GM23248 (cell line): ENCODE measurements at regions not wholly inside any gene's neighbourhood (a gene's known extent, or its start where the extent isn't known, plus 50 kb on each side); places are given as distances from the start of the nearest gene placed in this dataset.

Experiments used
- DNase-seq: peaks from one replicate; pipeline ENCODE4 v3.0.0-alpha.2; 2015
- H2AFZ ChIP-seq: fragments of 200-600 bp; sonication (generic); 2 replicates; pipeline ENCODE4 v1.6.1; 2016; ENCODE audit warnings: antibody characterized with exemption
- H3F3A ChIP-seq: fragments of 200-600 bp; sonication (generic); 2 replicates; pipeline ENCODE4 v1.6.1; 2016; ENCODE audit warnings: mild to moderate bottlenecking, antibody characterized with exemption, mixed run types; ENCODE audit not compliant: insufficient read depth
- H3K27ac ChIP-seq: fragments of 200-600 bp; sonication (generic); 2 replicates; pipeline ENCODE4 v1.5.1; 2016; ENCODE audit warnings: mild to moderate bottlenecking
- H3K27me3 ChIP-seq: fragments of 200-600 bp; sonication (generic); replicated peaks from 2 replicates; pipeline ENCODE4 v1.6.1; 2016; ENCODE audit warnings: mild to moderate bottlenecking; ENCODE audit not compliant: insufficient read depth
- H3K36me3 ChIP-seq: fragments of 200-600 bp; sonication (generic); 2 replicates; pipeline ENCODE4 v1.6.1; 2016; ENCODE audit warnings: low read depth, mild to moderate bottlenecking
- H3K4me1 ChIP-seq: fragments of 200-600 bp; sonication (generic); 2 replicates; pipeline ENCODE4 v1.6.1; 2016; ENCODE audit warnings: mild to moderate bottlenecking; ENCODE audit not compliant: insufficient read depth
- H3K4me2 ChIP-seq: fragments of 200-600 bp; sonication (generic); one replicate; pipeline ENCODE4 v1.6.1; 2016; ENCODE audit warnings: mild to moderate bottlenecking; ENCODE audit not compliant: unreplicated experiment
- H3K4me3 ChIP-seq: fragments of 200-600 bp; sonication (generic); 2 replicates; pipeline ENCODE4 v1.5.1; 2016; ENCODE audit warnings: mild to moderate bottlenecking
- H3K79me2 ChIP-seq: fragments of 200-600 bp; sonication (generic); 2 replicates; pipeline ENCODE4 v1.6.1; 2016; ENCODE audit warnings: mild to moderate bottlenecking; ENCODE audit not compliant: insufficient read depth
- H3K9ac ChIP-seq: fragments of 200-600 bp; sonication (generic); 2 replicates; pipeline ENCODE4 v1.6.1; 2016; ENCODE audit warnings: mild to moderate bottlenecking
- H3K9me2 ChIP-seq: fragments of 200-600 bp; sonication (generic); 2 replicates; pipeline ENCODE4 v1.6.1; 2016; ENCODE audit warnings: mixed run types, mild to moderate bottlenecking, moderate library complexity; ENCODE audit not compliant: insufficient read depth
- H3K9me3 ChIP-seq: fragments of 200-600 bp; sonication (generic); one replicate; pipeline ENCODE4 v1.6.1; 2017; ENCODE audit warnings: low read depth
- H4K20me1 ChIP-seq: fragments of 200-600 bp; sonication (generic); 2 replicates; pipeline ENCODE4 v1.6.0; 2016; ENCODE audit not compliant: insufficient read depth
- EZH2 ChIP-seq: fragments of 200-600 bp; sonication (generic); IDR thresholded peaks from 2 replicates; pipeline ENCODE4 v1.6.1; 2018; ENCODE audit warnings: antibody characterized with exemption, mild to moderate bottlenecking; ENCODE audit not compliant: insufficient read depth, poor library complexity, severe bottlenecking
- EZH2phosphoT487 ChIP-seq: fragments of 200-600 bp; sonication (generic); IDR thresholded peaks from 2 replicates; pipeline ENCODE4 v1.6.1; 2018; ENCODE audit warnings: antibody characterized with exemption, moderate library complexity, mild to moderate bottlenecking, low read depth; ENCODE audit not compliant: insufficient read depth
- WGBS, 2 experiments: methylation state at CpG; one replicate each; pipeline ENCODE4 v1.1.6; 2015 to 2017; ENCODE audit warnings: low lambda C conversion rate in 2 of 2, low coverage in 1 of 2; ENCODE audit errors: missing lambda C conversion rate in 2 of 2; 5-methylcytosine and 5-hydroxymethylcytosine counted together
- in situ Hi-C: fragments of 300-500 bp; cut with MboI; formaldehyde crosslinking; loops from 2 replicates; pipeline ENCODE4 v1.15.0; 2020

DNA sequence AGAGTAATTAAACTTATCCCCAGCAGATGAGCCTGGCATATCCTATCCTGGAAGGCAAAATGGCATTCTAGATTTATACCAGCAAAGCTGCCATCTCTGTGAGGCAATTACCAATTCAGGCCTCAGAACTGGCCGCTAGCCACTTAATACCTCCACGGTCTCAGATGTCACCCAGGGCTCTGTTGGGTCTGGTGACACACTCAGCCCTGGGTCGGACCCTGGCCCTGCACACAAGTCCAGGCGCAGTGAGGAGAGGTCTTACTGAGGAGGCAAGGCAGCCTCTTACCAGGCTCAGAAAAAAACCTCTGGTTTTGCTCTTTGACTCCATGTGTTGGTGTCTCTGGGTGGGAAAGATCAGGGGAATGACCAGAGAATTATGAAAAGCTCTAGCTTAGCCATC, 186.6 kb downstream of the EMX2 start:
- H3K27me3 ChIP-seq: peaks cover 3% of the 10 kb centered on the region
- no peak overlapping the region for H2AFZ ChIP-seq
- H3K4me1 ChIP-seq: no peaks in the 10 kb centered on the region
- H3K4me3 ChIP-seq: no peak overlapping the region
- no peaks in the 10 kb centered on the region for H3K79me2 ChIP-seq
- TF ChIP-seq EZH2phosphoT487: no peak
- TF ChIP-seq EZH2: no peak
- H3K36me3 ChIP-seq: no peaks in the 10 kb centered on the region
- WGBS, 2 experiments: 84 to 86% methylated on average over 4 of the region's 4 CpGs
- H3F3A ChIP-seq: no peaks in the 10 kb centered on the region
- H3K9me2 ChIP-seq: no peaks in the 10 kb centered on the region
- no peak for DNase-seq
- H3K9ac ChIP-seq: no peak overlapping the region
- no peaks in the 10 kb centered on the region for H3K9me3 ChIP-seq
- H3K4me2 ChIP-seq: no peak overlapping the region
- H3K27ac ChIP-seq: no peak overlapping the region
- in situ Hi-C loops: no loop called here
- H4K20me1 ChIP-seq: no peaks in the 10 kb centered on the region

- H3K4me3 ChIP-seq: no peak overlapping the region
- H3K79me2 ChIP-seq: no peaks in the 10 kb centered on the region
- no peaks in the 10 kb centered on the region for H3F3A ChIP-seq
- H4K20me1 ChIP-seq: no peaks in the 10 kb centered on the region
- H3K9me3 ChIP-seq: no peaks in the 10 kb centered on the region
- H3K36me3 ChIP-seq: no peaks in the 10 kb centered on the region
- WGBS, 2 experiments: 86% methylated on average over 17 of the region's 17 CpGs
- H3K4me2 ChIP-seq: no peak overlapping the region
- H3K27ac ChIP-seq: no peak overlapping the region
- TF ChIP-seq EZH2phosphoT487: no peak
- TF ChIP-seq EZH2: no peak
- H3K9me2 ChIP-seq: no peaks in the 10 kb centered on the region
- in situ Hi-C loops: no loop called here
- no peak overlapping the region for H3K9ac ChIP-seq
- H2AFZ ChIP-seq: no peak overlapping the region
- peaks cover 3% of the 10 kb centered on the region for H3K27me3 ChIP-seq
- no peaks in the 10 kb centered on the region for H3K4me1 ChIP-seq
- no peak for DNase-seq
Observed at GRCh38 chr10:117731121-117731791, 188.7 kb downstream of the EMX2 start.

DNA sequence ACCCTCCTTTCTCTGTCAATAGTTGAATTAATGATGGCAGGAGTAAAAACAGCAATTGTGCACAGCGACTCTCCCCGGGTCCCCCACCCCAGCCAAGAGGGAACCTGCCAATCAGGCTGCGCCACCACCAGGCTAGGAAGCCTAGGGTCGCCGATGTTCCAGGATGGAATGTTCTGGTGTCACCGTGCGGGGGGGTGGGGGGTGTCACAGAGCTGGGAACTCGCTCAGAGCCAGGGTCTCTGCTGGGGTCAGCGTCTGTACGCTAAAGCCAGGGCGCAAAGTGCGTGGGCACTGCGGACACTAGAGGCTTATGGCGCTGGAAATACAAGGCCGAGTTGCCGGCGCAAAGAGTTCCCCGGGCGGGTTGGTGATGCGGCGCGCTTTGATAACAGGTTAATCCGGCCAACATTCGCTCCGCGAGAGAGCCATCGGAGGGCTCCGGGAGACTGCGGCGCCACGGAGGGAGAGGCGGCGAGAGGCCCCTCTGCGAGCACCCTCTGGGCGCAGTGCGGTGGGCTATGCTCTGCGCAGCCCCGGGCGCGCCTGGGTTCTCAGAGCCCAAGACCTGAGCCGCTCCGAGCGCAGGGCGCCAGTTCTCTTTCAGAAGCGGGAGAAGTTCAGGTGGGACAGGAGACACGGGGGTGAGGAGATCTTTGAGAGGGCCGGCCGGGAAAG, 192.3 kb downstream of the EMX2 start:
- TF ChIP-seq EZH2phosphoT487: no peak
- TF ChIP-seq EZH2: no peak
- Histone ChIP-seq H3F3A (no peaks in the 10 kb centered on the region), H3K27ac (no peak overlapping the region), H2AFZ (no peak overlapping the region), H3K36me3 (no peaks in the 10 kb centered on the region), H3K79me2 (no peaks in the 10 kb centered on the region), H4K20me1 (no peaks in the 10 kb centered on the region), H3K9me3 (no peaks in the 10 kb centered on the region), H3K4me1 (no peaks in the 10 kb centered on the region), H3K9ac (no peak overlapping the region), H3K9me2 (no peaks in the 10 kb centered on the region), H3K4me2 (no peak overlapping the region), H3K27me3 (no peaks in the 10 kb centered on the region), H3K4me3 (no peak overlapping the region)
- no peak for DNase-seq
- in situ Hi-C loops: no loop called here
- WGBS, 2 experiments: 79 to 86% methylated on average over 39 to 48 of the region's 48 CpGs

- Histone ChIP-seq H3F3A (no peaks in the 10 kb centered on the region), H3K79me2 (no peaks in the 10 kb centered on the region), H3K9me3 (no peaks in the 10 kb centered on the region), H3K27ac (no peak overlapping the region), H3K9ac (no peak overlapping the region), H2AFZ (no peak overlapping the region), H3K9me2 (no peaks in the 10 kb centered on the region), H3K4me2 (no peak overlapping the region), H3K4me3 (no peak overlapping the region), H3K27me3 (no peaks in the 10 kb centered on the region), H4K20me1 (no peaks in the 10 kb centered on the region), H3K36me3 (no peaks in the 10 kb centered on the region), H3K4me1 (no peaks in the 10 kb centered on the region)
- TF ChIP-seq EZH2: no peak
- DNase-seq: peak; percentile 81
- in situ Hi-C loops: no loop called here
- 29 to 39% methylated on average over 7 of the region's 7 CpGs for WGBS, 2 experiments
Observed at GRCh38 chr10:117736655-117737054, 194.1 kb downstream of the EMX2 start.

- H2AFZ ChIP-seq: no peak overlapping the region
- H3K36me3 ChIP-seq: no peaks in the 10 kb centered on the region
- WGBS, 2 experiments: 50 to 52% methylated on average over 1 of the region's 1 CpG
- H3K79me2 ChIP-seq: no peaks in the 10 kb centered on the region
- H3K9me3 ChIP-seq: no peaks in the 10 kb centered on the region
- H4K20me1 ChIP-seq: no peaks in the 10 kb centered on the region
- no peaks in the 10 kb centered on the region for H3K27me3 ChIP-seq
- no peak for TF ChIP-seq EZH2phosphoT487
- TF ChIP-seq EZH2: no peak
- H3F3A ChIP-seq: no peaks in the 10 kb centered on the region
- no peak overlapping the region for H3K4me3 ChIP-seq
- H3K9ac ChIP-seq: no peak overlapping the region
- no peak overlapping the region for H3K4me2 ChIP-seq
- in situ Hi-C loops: no loop called here
- no peak overlapping the region for H3K27ac ChIP-seq
- no peaks in the 10 kb centered on the region for H3K9me2 ChIP-seq
- peak; percentile 12 for DNase-seq
- H3K4me1 ChIP-seq: no peaks in the 10 kb centered on the region
Observed at GRCh38 chr10:117740088-117740487, 197.5 kb downstream of the EMX2 start.
